Endothelial cell of umbilical vein (primary cell): ENCODE measurements at regions not wholly inside any gene's neighbourhood (a gene's known extent, or its start where the extent isn't known, plus 50 kb on each side); places are given as distances from the start of the nearest gene placed in this dataset.

Experiments used
- BruUV-seq: library from RNA; stranded (reverse); fragments of 400-500 nt; replicated peaks from 2 replicates; lab custom pipeline; 2021; lab: Mats Ljungman, UMichigan
- CTCF ChIA-PET: fragments of 300-600, 350-600 bp; sonication (Branson Sonifier 250); formaldehyde crosslinking; loops from one replicate; lab custom pipeline; 2021; ENCODE audit warnings: antibody characterized with exemption, inconsistent platforms; lab: Charles Lee
- POLR2A ChIA-PET: fragments of 300-600, 350-600 bp; sonication (Branson Sonifier 250); formaldehyde crosslinking; loops from one replicate; lab custom pipeline; 2021; ENCODE audit warnings: antibody characterized with exemption, inconsistent platforms; lab: Charles Lee
- DNase-seq: peaks from one replicate; pipeline ENCODE4 v3.0.0-alpha.2; 2011; ENCODE audit warnings: low read depth, low spot score
- FAIRE-seq: peaks from 2 replicates; lab custom pipeline; 2011; peaks lifted over from hg19 to GRCh38; lab: Jason Lieb, UNC
- H2AFZ ChIP-seq: 2 replicates; pipeline ENCODE4 v1.6.0; 2012; ENCODE audit warnings: low read depth, low read length, control low read depth, inconsistent platforms
- H3K27ac ChIP-seq: 2 replicates; pipeline ENCODE4 v1.5.1; 2011; ENCODE audit warnings: low read depth, mild to moderate bottlenecking, control low read depth, low read length, moderate library complexity; ENCODE audit not compliant: insufficient read depth
- H3K27me3 ChIP-seq, 2 experiments: 2 replicates each; pipeline versions ENCODE4 v1.6.0 to v1.6.1; 2011; ENCODE audit warnings: low read length in 2 of 2, mixed read lengths in 1 of 2; ENCODE audit not compliant: control insufficient read depth in 2 of 2, insufficient read depth in 2 of 2
- H3K36me3 ChIP-seq, 2 experiments: 2 replicates in 1 of 2; 3 replicates in 1 of 2; pipeline ENCODE4 v1.5.1; 2011; ENCODE audit warnings: low read length in 2 of 2, mild to moderate bottlenecking in 1 of 2, moderate library complexity in 1 of 2; ENCODE audit not compliant: control insufficient read depth in 2 of 2, insufficient read depth in 2 of 2; ENCODE audit errors: extremely low read depth in 1 of 2
- H3K4me1 ChIP-seq: 3 replicates; pipeline ENCODE4 v1.5.1; 2011; ENCODE audit warnings: mild to moderate bottlenecking, low read length; ENCODE audit not compliant: control insufficient read depth, insufficient read depth; ENCODE audit errors: extremely low read depth
- H3K4me2 ChIP-seq: 2 replicates; pipeline ENCODE4 v1.6.1; 2011; ENCODE audit warnings: low read length, control low read depth, mixed read lengths; ENCODE audit not compliant: insufficient read depth
- H3K4me3 ChIP-seq, 3 experiments: fragments of 200-600 bp in 1 of 3; sonication (generic), shearing (Covaris generic) in 1 of 3; replicated peaks in 1 of 3; 2 replicates each; pipeline ENCODE4 v1.5.1; 2011 to 2016; ENCODE audit warnings: control low read depth in 3 of 3, low read length in 3 of 3, mild to moderate bottlenecking in 2 of 3, inconsistent platforms in 1 of 3, low read depth in 1 of 3, moderate library complexity in 1 of 3; ENCODE audit not compliant: insufficient read depth in 1 of 3
- H3K79me2 ChIP-seq: 2 replicates; pipeline ENCODE4 v1.6.0; 2012; ENCODE audit warnings: low read length, inconsistent platforms; ENCODE audit not compliant: control insufficient read depth, insufficient read depth
- H3K9ac ChIP-seq: replicated peaks from 2 replicates; pipeline ENCODE3; 2011; ENCODE audit warnings: low read length, control low read depth; ENCODE audit not compliant: insufficient read depth; ENCODE audit errors: extremely low read depth
- H3K9me1 ChIP-seq: replicated peaks from 3 replicates; pipeline ENCODE4 v1.6.0; 2011; ENCODE audit warnings: mild to moderate bottlenecking, low read length; ENCODE audit not compliant: control insufficient read depth, insufficient read depth; ENCODE audit errors: extremely low read depth
- H3K9me3 ChIP-seq: replicated peaks from 2 replicates; pipeline ENCODE4 v1.5.1; 2012; ENCODE audit warnings: low read length, inconsistent platforms; ENCODE audit not compliant: control insufficient read depth, insufficient read depth
- H4K20me1 ChIP-seq: replicated peaks from 2 replicates; pipeline ENCODE3; 2011; ENCODE audit warnings: mild to moderate bottlenecking, low read length; ENCODE audit not compliant: control insufficient read depth, insufficient read depth; ENCODE audit errors: extremely low read depth
- EZH2 ChIP-seq: IDR thresholded peaks from 2 replicates; pipeline ENCODE4 v1.6.1; 2012; ENCODE audit warnings: borderline replicate concordance, low read depth, mild to moderate bottlenecking, moderate library complexity, low read length, inconsistent platforms; ENCODE audit not compliant: severe bottlenecking
- FOS ChIP-seq: IDR thresholded peaks from 2 replicates; pipeline ENCODE4 v1.6.1; 2011; ENCODE audit warnings: mild to moderate bottlenecking, low read length, moderate library complexity, borderline replicate concordance; ENCODE audit not compliant: insufficient read depth
- GATA2 ChIP-seq: IDR thresholded peaks from 2 replicates; pipeline ENCODE4 v1.7.0; 2011; ENCODE audit warnings: low read depth, mild to moderate bottlenecking, moderate library complexity, mixed read lengths, low read length; ENCODE audit not compliant: insufficient read length, insufficient read depth
- JUN ChIP-seq: IDR thresholded peaks from 2 replicates; pipeline ENCODE4 v1.6.1; 2011; ENCODE audit warnings: borderline replicate concordance, low read depth; ENCODE audit not compliant: insufficient read length, insufficient read depth
- MYC ChIP-seq: IDR thresholded peaks from one replicate; pipeline ENCODE4 v1.6.1; 2011; ENCODE audit warnings: mild to moderate bottlenecking, low read depth, low read length
- POLR2A ChIP-seq: IDR thresholded peaks from 2 replicates; pipeline ENCODE4 v1.6.1; 2012; ENCODE audit warnings: low read depth, mild to moderate bottlenecking, control low read depth, low read length
- POLR2AphosphoS5 ChIP-seq: IDR thresholded peaks from 2 replicates; pipeline ENCODE4 v1.6.1; 2012; ENCODE audit warnings: low read depth, mild to moderate bottlenecking, control low read depth, low read length, moderate library complexity; ENCODE audit not compliant: insufficient read depth
- dilution Hi-C: fragments of 300-500 bp; cut with MboI; formaldehyde crosslinking; loops from one replicate; pipeline ENCODE4 v1.15.0; 2019; ENCODE audit warnings: low sequenced_read_pairs; ENCODE audit not compliant: extremely low pct_ligation_motif_present
- intact Hi-C: fragments of 100-400 bp; cut with micrococcal nuclease; formaldehyde crosslinking; loops from one replicate; pipeline ENCODE4 v1.10.0; 2022
- TF ChIP-seq, protein P1 (sequence below), 2 donors: IDR thresholded peaks; 1 replicate in 1 of 2; 2 replicates in 1 of 2; pipeline ENCODE4 v1.5.1; 2011; ENCODE audit warnings: low read length in 2 of 2, mild to moderate bottlenecking in 2 of 2, moderate library complexity in 2 of 2, control low read depth in 1 of 2, inconsistent platforms in 1 of 2, low read depth in 1 of 2; ENCODE audit not compliant: insufficient read depth in 1 of 2; ENCODE audit errors: extremely low read depth in 1 of 2
- TF ChIP-seq, protein P2 (sequence below): IDR thresholded peaks from 2 replicates; pipeline ENCODE4 v1.6.1; 2011; ENCODE audit not compliant: insufficient read depth, insufficient read length

DNA sequence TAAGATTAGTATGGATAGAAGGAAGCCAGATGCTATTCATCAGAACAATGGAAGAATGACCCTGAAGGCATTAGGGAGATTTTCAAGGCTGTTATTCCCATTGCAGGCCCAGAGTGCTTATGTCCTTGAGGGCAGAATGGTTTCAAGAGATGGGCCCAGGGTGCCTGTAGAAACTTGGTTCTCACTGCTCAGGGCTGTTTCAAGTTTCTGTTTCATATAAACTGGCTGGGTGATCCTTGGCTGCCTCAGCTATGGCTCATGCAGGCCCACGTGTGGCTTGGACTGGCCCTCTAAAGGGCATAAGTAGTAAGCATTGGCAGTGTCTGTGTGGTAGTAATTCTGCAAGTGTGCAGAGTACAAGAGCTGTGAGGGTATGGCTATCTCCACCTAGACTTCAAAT lies 540.9 kb upstream of the MAN1A1 start:
- dilution Hi-C loops (no loop called here), intact Hi-C loops (no loop called here)
- H3K4me2 ChIP-seq = no peak overlapping the region
- BruUV-seq = no TSS peak
- H2AFZ ChIP-seq = no peak overlapping the region
- CTCF ChIA-PET = no interaction called here
- H3K4me3 ChIP-seq = no peak overlapping the region
- no peak overlapping the region for H3K9ac ChIP-seq
- H3K9me3 ChIP-seq = no peaks in the 10 kb centered on the region
- TF ChIP-seq MYC (no peak), GATA2 (no peak), FOS (no peak), JUN (no peak), EZH2 (no peak), POLR2AphosphoS5 (no peak), POLR2A (no peak)
- TF ChIP-seq, protein P1, sequence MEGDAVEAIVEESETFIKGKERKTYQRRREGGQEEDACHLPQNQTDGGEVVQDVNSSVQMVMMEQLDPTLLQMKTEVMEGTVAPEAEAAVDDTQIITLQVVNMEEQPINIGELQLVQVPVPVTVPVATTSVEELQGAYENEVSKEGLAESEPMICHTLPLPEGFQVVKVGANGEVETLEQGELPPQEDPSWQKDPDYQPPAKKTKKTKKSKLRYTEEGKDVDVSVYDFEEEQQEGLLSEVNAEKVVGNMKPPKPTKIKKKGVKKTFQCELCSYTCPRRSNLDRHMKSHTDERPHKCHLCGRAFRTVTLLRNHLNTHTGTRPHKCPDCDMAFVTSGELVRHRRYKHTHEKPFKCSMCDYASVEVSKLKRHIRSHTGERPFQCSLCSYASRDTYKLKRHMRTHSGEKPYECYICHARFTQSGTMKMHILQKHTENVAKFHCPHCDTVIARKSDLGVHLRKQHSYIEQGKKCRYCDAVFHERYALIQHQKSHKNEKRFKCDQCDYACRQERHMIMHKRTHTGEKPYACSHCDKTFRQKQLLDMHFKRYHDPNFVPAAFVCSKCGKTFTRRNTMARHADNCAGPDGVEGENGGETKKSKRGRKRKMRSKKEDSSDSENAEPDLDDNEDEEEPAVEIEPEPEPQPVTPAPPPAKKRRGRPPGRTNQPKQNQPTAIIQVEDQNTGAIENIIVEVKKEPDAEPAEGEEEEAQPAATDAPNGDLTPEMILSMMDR (IDR thresholded peaks at IDR 0.05; ENCODE audit: extremely low read depth in 1 of 2, insufficient read depth in 1 of 2, low read depth in 1 of 2, low read length in 2 of 2) = no peak
- TF ChIP-seq, protein P2, sequence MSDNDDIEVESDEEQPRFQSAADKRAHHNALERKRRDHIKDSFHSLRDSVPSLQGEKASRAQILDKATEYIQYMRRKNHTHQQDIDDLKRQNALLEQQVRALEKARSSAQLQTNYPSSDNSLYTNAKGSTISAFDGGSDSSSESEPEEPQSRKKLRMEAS = no peak
- no peak for DNase-seq
- no peak overlapping the region for H3K27ac ChIP-seq
- POLR2A ChIA-PET = no interaction called here
- H3K27me3 ChIP-seq = no peaks in the 10 kb centered on the region
- no peaks in the 10 kb centered on the region for H3K79me2 ChIP-seq
- H3K36me3 ChIP-seq = no peaks in the 10 kb centered on the region
- no peaks in the 10 kb centered on the region for H3K9me1 ChIP-seq
- no peaks in the 10 kb centered on the region for H3K4me1 ChIP-seq
- H4K20me1 ChIP-seq = no peaks in the 10 kb centered on the region
- no peak for FAIRE-seq
